ENCODE measurements at regions not wholly inside any gene's neighbourhood (a gene's known extent, or its start where the extent isn't known, plus 50 kb on each side); places are given as distances from the start of the nearest gene placed in this dataset.

DNA sequence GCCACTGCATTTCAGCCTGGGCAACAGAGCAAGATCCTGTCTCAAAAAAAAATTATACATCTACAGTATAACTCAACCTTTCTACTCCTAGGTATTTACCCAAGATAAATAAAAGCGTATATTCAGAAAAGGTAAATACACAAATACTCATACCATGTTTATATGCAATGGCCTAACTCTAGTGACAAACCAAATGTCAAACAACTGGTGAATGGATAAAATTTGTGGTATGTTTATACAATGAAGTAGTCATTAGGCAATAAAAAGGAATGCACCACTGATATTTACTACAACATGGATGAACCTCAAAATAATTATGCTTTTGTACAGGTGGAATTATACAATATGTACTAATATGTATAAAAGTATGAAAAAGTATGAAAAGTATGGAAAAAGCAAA is 174.2 kb upstream of the GORAB start:
- TF ChIP-seq, protein P1, sequence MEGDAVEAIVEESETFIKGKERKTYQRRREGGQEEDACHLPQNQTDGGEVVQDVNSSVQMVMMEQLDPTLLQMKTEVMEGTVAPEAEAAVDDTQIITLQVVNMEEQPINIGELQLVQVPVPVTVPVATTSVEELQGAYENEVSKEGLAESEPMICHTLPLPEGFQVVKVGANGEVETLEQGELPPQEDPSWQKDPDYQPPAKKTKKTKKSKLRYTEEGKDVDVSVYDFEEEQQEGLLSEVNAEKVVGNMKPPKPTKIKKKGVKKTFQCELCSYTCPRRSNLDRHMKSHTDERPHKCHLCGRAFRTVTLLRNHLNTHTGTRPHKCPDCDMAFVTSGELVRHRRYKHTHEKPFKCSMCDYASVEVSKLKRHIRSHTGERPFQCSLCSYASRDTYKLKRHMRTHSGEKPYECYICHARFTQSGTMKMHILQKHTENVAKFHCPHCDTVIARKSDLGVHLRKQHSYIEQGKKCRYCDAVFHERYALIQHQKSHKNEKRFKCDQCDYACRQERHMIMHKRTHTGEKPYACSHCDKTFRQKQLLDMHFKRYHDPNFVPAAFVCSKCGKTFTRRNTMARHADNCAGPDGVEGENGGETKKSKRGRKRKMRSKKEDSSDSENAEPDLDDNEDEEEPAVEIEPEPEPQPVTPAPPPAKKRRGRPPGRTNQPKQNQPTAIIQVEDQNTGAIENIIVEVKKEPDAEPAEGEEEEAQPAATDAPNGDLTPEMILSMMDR (IDR thresholded peaks at IDR 0.05; ENCODE audit: low read depth, low read length): no peak
- H3K27ac ChIP-seq: no peak overlapping the region
- no peak overlapping the region for H3K4me3 ChIP-seq (ENCODE audit: low read depth, low read length)
- H3K27me3 ChIP-seq (ENCODE audit: insufficient read depth, low read depth, severe bottlenecking): no peaks in the 10 kb centered on the region
- DNase-seq: no peak
- H3K9me3 ChIP-seq (ENCODE audit: severe bottlenecking): no peaks in the 10 kb centered on the region
- no peaks in the 10 kb centered on the region for H3K36me3 ChIP-seq

DNA sequence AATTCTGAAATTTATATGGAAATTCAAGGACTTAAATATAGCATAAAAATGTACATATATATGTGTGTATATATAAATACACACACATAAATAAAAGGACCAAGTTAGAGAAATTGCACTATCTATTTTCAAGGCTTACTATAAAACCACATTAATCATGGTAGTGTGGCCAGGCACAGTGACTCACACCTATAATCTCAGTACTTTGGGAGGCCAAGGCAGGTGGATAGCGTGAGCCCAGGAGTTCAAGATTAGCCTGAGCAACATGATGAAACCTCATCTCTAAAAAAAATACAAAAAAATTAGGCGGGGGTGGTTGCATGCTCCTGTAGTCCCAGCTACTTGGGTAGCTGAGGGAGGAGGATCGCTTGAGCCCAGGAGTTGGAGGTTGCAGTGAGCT is 171.4 kb upstream of the GORAB start:
- H3K27ac ChIP-seq: no peak overlapping the region
- DNase-seq: no peak
- no peak overlapping the region for H3K4me3 ChIP-seq (ENCODE audit: low read depth, low read length)
- H3K9me3 ChIP-seq (ENCODE audit: severe bottlenecking): no peaks in the 10 kb centered on the region
- no peaks in the 10 kb centered on the region for H3K36me3 ChIP-seq
- TF ChIP-seq, protein P1 (IDR thresholded peaks at IDR 0.05; ENCODE audit: low read depth, low read length): no peak
- no peaks in the 10 kb centered on the region for H3K27me3 ChIP-seq (ENCODE audit: insufficient read depth, low read depth, severe bottlenecking)

DNA sequence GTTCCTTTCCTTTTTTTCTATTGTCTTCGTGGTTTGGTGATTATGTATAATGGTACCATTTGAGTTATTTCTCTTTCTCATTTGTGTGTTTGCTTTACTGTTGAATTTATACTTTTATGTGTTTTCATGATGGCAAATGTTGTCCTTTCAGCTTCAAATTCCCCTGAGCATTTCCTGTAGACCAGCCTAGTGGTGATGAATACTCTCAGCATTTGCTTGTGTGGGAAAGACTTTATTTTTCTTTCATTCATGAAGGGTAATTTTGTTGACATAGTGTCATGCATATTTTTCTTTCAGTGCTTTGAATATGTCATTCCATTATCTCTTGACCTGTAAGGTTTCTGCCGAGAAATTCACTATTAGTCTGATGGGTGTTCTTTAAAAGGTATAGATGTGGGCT is 166.6 kb upstream of the GORAB start:
- no peaks in the 10 kb centered on the region for H3K36me3 ChIP-seq
- H3K4me3 ChIP-seq (ENCODE audit: low read depth, low read length): no peak overlapping the region
- H3K9me3 ChIP-seq (ENCODE audit: severe bottlenecking): no peaks in the 10 kb centered on the region
- DNase-seq: no peak
- H3K27me3 ChIP-seq (ENCODE audit: insufficient read depth, low read depth, severe bottlenecking): no peaks in the 10 kb centered on the region
- H3K27ac ChIP-seq: no peak overlapping the region
- TF ChIP-seq, protein P1 (IDR thresholded peaks at IDR 0.05; ENCODE audit: low read depth, low read length): no peak

DNA sequence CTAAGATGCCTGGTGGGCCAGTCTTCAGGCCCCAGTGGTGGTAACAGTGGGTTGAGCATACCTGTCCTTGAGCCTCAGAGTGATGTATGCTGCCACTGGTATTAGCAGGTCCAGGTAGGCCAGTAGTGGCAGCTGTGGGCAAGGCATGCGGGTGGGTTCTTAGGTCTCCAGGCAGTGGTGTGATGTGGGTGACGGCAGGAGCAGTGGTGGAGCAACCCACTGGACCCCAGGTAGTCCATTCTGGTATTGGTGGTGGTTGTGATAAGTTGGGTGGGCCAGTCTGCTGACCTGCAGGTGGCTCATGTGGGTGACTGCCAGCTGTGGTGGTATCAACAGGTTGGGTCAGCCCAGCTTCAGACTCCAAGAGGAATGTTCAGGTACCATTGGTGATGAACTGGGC is 165.0 kb upstream of the GORAB start:
- Histone ChIP-seq H3K4me3 (ENCODE audit: low read depth, low read length) (no peak overlapping the region), H3K9me3 (ENCODE audit: severe bottlenecking) (no peaks in the 10 kb centered on the region), H3K27ac (no peak overlapping the region), H3K27me3 (ENCODE audit: insufficient read depth, low read depth, severe bottlenecking) (no peaks in the 10 kb centered on the region), H3K36me3 (no peaks in the 10 kb centered on the region)
- TF ChIP-seq, protein P1 (IDR thresholded peaks at IDR 0.05; ENCODE audit: low read depth, low read length): no peak
- no peak for DNase-seq

DNA sequence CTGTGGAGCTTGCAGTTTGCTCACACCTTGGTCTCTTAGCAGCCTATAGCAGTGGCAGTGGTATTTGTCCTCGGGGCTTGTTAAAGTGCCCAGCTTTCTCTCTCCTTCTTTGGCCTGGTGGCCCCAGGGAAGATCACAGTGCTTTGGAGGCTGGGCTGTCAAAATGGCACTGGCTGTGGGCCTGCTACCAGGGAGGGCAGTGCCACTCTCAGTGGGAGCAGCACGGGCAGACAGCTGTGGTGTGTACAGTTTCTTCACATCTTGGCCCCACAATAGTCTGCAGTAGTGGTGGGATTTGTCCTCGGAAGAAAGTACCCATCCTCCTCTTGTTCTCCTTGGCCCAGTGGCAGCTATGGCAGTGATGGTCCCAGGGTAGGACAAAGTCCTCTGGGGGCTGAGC is 164.4 kb upstream of the GORAB start:
- H3K36me3 ChIP-seq: no peaks in the 10 kb centered on the region
- H3K4me3 ChIP-seq (ENCODE audit: low read depth, low read length): no peak overlapping the region
- DNase-seq: no peak
- TF ChIP-seq, protein P1 (IDR thresholded peaks at IDR 0.05; ENCODE audit: low read depth, low read length): no peak
- H3K27ac ChIP-seq: no peak overlapping the region
- H3K27me3 ChIP-seq (ENCODE audit: insufficient read depth, low read depth, severe bottlenecking): no peaks in the 10 kb centered on the region
- no peaks in the 10 kb centered on the region for H3K9me3 ChIP-seq (ENCODE audit: severe bottlenecking)

DNA sequence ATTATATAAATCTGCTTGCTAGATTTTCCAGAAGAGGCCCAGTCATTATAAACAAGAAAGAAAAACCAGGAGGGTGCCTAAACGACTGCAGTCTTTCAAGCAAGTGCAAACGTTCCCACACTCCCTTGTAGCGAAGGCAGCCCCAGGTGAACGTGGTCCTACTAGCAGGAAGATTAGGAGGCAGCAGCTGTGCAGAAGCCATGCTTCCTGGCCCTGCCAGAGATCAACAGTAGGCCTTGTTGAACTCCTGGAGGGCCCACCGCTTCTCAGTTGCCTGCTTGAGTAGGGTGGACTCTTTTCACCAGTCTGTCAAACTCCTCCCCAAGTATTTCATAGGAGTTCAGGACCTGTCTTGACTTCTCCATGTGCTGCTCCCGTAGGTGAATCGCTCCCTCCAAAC is 163.0 kb upstream of the GORAB start:
- no peaks in the 10 kb centered on the region for H3K9me3 ChIP-seq (ENCODE audit: severe bottlenecking)
- no peaks in the 10 kb centered on the region for H3K36me3 ChIP-seq
- no peak for DNase-seq
- H3K27me3 ChIP-seq (ENCODE audit: insufficient read depth, low read depth, severe bottlenecking): no peaks in the 10 kb centered on the region
- no peak overlapping the region for H3K27ac ChIP-seq
- TF ChIP-seq, protein P1 (IDR thresholded peaks at IDR 0.05; ENCODE audit: low read depth, low read length): no peak
- no peak overlapping the region for H3K4me3 ChIP-seq (ENCODE audit: low read depth, low read length)
